GM06990 (cell line): ENCODE measurements at regions not wholly inside any gene's neighbourhood (a gene's known extent, or its start where the extent isn't known, plus 50 kb on each side); places are given as distances from the start of the nearest gene placed in this dataset.

Source experiments
- DNase-seq: peaks from one replicate; pipeline ENCODE4 v3.0.0-alpha.2; 2011; ENCODE audit not compliant: insufficient read length; ENCODE audit errors: extremely low read depth
- H3K27me3 ChIP-seq: replicated peaks from 2 replicates; pipeline ENCODE4 v1.6.0; 2011; ENCODE audit warnings: low read length; ENCODE audit not compliant: control insufficient read depth, insufficient read depth
- H3K36me3 ChIP-seq: 2 replicates; pipeline ENCODE4 v1.5.1; 2011; ENCODE audit warnings: low read length; ENCODE audit not compliant: control insufficient read depth, insufficient read depth
- H3K4me3 ChIP-seq: replicated peaks from 2 replicates; pipeline ENCODE4 v1.5.1; 2011; ENCODE audit warnings: low read depth, mild to moderate bottlenecking, control low read depth, low read length
- CTCF ChIP-seq: IDR thresholded peaks from 2 replicates; pipeline ENCODE4 v1.5.1; 2011; ENCODE audit warnings: low read length, control low read depth, mild to moderate bottlenecking, inconsistent platforms; ENCODE audit not compliant: insufficient read depth, poor library complexity, severe bottlenecking

GRCh38 chr10:6312636-6313035 lies 109.9 kb downstream of the PFKFB3 start:
- TF ChIP-seq CTCF = no peak
- Histone ChIP-seq H3K4me3 (no peak overlapping the region), H3K27me3 (peaks cover 2% of the 10 kb centered on the region; the same call in 1 of the 2 replicates), H3K36me3 (no peaks in the 10 kb centered on the region)
- no peak for DNase-seq

- H3K36me3 ChIP-seq = no peaks in the 10 kb centered on the region
- TF ChIP-seq CTCF = no peak
- peaks cover 2% of the 10 kb centered on the region; the same call in 1 of the 2 replicates for H3K27me3 ChIP-seq
- DNase-seq = no peak
- no peak overlapping the region for H3K4me3 ChIP-seq
These were observed 110.6 kb downstream of the PFKFB3 start for GRCh38 chr10:6313111-6313895.

- H3K36me3 ChIP-seq = no peaks in the 10 kb centered on the region
- no peak for DNase-seq
- TF ChIP-seq CTCF = no peak
- H3K27me3 ChIP-seq = peaks cover 2% of the 10 kb centered on the region; the same call in 1 of the 2 replicates
- H3K4me3 ChIP-seq = no peak overlapping the region
These were observed 112.0 kb downstream of the PFKFB3 start for GRCh38 chr10:6314620-6315205.

- Histone ChIP-seq H3K27me3 (peaks cover 2% of the 10 kb centered on the region; the same call in 1 of the 2 replicates), H3K36me3 (no peaks in the 10 kb centered on the region), H3K4me3 (no peak overlapping the region)
- no peak for TF ChIP-seq CTCF
- DNase-seq = no peak
These were observed 116.4 kb downstream of the PFKFB3 start for GRCh38 chr10:6319119-6319518.

- Histone ChIP-seq H3K4me3 (no peak overlapping the region), H3K36me3 (no peaks in the 10 kb centered on the region), H3K27me3 (peaks cover 2% of the 10 kb centered on the region; the same call in 1 of the 2 replicates)
- DNase-seq = peak; percentile 34
- TF ChIP-seq CTCF = no peak
These were observed 117.7 kb downstream of the PFKFB3 start for GRCh38 chr10:6320320-6321010.
